Astrocyte (in vitro differentiated cells and primary cell): ENCODE measurements at regions not wholly inside any gene's neighbourhood (a gene's known extent, or its start where the extent isn't known, plus 50 kb on each side); places are given as distances from the start of the nearest gene placed in this dataset.

Source experiments
- DNase-seq: peaks from one replicate; pipeline ENCODE4 v3.0.0-alpha.2; 2010; ENCODE audit warnings: low read depth
- FAIRE-seq: peaks from 2 replicates; lab custom pipeline; 2011; peaks lifted over from hg19 to GRCh38; lab: Jason Lieb, UNC
- H2AFZ ChIP-seq: 2 replicates; pipeline ENCODE4 v1.6.0; 2012; ENCODE audit warnings: low read depth, low read length, inconsistent platforms
- H3K27ac ChIP-seq: 2 replicates; pipeline ENCODE4 v1.5.1; 2011; ENCODE audit warnings: low read depth, low read length, inconsistent platforms
- H3K27me3 ChIP-seq: 2 replicates; pipeline ENCODE4 v1.6.0; 2011; ENCODE audit warnings: low read length, inconsistent platforms; ENCODE audit not compliant: insufficient read depth
- H3K36me3 ChIP-seq: 2 replicates; pipeline ENCODE4 v1.5.1; 2011; ENCODE audit warnings: low read length, inconsistent platforms; ENCODE audit not compliant: insufficient read depth
- H3K4me1 ChIP-seq: 2 replicates; pipeline ENCODE4 v1.5.1; 2011; ENCODE audit warnings: low read length, inconsistent platforms; ENCODE audit not compliant: insufficient read depth
- H3K4me2 ChIP-seq: 2 replicates; pipeline ENCODE4 v1.6.0; 2012; ENCODE audit warnings: low read length, inconsistent platforms
- H3K4me3 ChIP-seq: 2 replicates; pipeline ENCODE4 v1.5.1; 2011; ENCODE audit warnings: low read depth, mild to moderate bottlenecking, low read length, inconsistent platforms; ENCODE audit not compliant: insufficient read depth
- H3K79me2 ChIP-seq: 2 replicates; pipeline ENCODE4 v1.6.0; 2012; ENCODE audit warnings: mild to moderate bottlenecking, low read length, inconsistent platforms; ENCODE audit not compliant: insufficient read depth
- H3K9ac ChIP-seq: 2 replicates; pipeline ENCODE4 v1.6.0; 2012; ENCODE audit warnings: mild to moderate bottlenecking, low read length, inconsistent platforms
- H3K9me3 ChIP-seq: 2 replicates; pipeline ENCODE4 v1.5.1; 2012; ENCODE audit warnings: low read depth, mild to moderate bottlenecking, low read length, inconsistent platforms; ENCODE audit not compliant: insufficient read depth
- H4K20me1 ChIP-seq: 2 replicates; pipeline ENCODE4 v1.6.0; 2012; ENCODE audit warnings: low read length, inconsistent platforms; ENCODE audit not compliant: insufficient read depth
- H3K27ac Mint-ChIP-seq: one replicate; pipeline ENCODE4 v1.8.0; 2021; ENCODE audit warnings: mild to moderate bottlenecking, mixed read lengths; ENCODE audit not compliant: unreplicated experiment
- H3K27me3 Mint-ChIP-seq: one replicate; pipeline ENCODE4 v1.8.0; 2021; ENCODE audit warnings: low read depth, mixed read lengths; ENCODE audit not compliant: unreplicated experiment
- H3K36me3 Mint-ChIP-seq: one replicate; pipeline ENCODE4 v1.8.0; 2021; ENCODE audit warnings: low read depth, mixed read lengths; ENCODE audit not compliant: unreplicated experiment
- H3K4me1 Mint-ChIP-seq: one replicate; pipeline ENCODE4 v1.8.0; 2021; ENCODE audit warnings: low read depth, mixed read lengths; ENCODE audit not compliant: unreplicated experiment
- H3K4me3 Mint-ChIP-seq: one replicate; pipeline ENCODE4 v1.8.0; 2021; ENCODE audit warnings: mild to moderate bottlenecking, moderate library complexity, mixed read lengths; ENCODE audit not compliant: unreplicated experiment
- H3K9me3 Mint-ChIP-seq: one replicate; pipeline ENCODE4 v1.8.0; 2021; ENCODE audit warnings: mild to moderate bottlenecking, mixed read lengths; ENCODE audit not compliant: unreplicated experiment
- EZH2 ChIP-seq: IDR thresholded peaks from 2 replicates; pipeline ENCODE4 v1.6.1; 2012; ENCODE audit warnings: mild to moderate bottlenecking, low read length, inconsistent platforms; ENCODE audit not compliant: insufficient read depth
- TF ChIP-seq, protein P1 (sequence below): IDR thresholded peaks from 2 replicates; pipeline ENCODE4 v1.5.1; 2011; ENCODE audit warnings: low read depth, mild to moderate bottlenecking, inconsistent platforms, low read length, moderate library complexity; ENCODE audit not compliant: insufficient read depth

DNA sequence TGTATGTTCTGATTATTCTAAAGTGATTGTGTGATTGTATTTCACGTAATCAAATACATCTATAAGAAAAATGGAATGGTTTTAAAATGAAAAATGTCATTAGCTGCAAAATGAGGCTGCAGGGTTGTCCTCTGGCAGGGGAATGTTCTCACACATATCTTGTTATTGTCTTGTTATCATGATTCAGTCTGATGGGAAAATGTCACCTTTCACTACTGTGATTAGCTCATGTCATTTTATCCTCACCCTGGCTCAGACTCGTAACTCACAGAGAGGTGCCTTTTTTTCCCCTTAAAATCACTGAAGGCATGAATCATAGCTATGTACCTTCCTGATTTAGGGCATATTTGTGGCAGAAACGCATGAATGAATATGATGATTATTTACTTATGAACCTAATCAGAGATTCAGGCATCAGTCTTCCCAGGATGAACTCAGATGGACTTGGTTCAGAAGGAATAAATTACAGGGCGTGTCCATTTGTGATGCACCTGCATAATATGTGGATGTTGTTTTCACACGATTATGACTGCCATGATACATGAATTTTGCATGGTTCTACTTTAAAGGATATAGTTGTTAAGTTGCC lies 1339.2 kb downstream of the AACS start:
- no peak overlapping the region for H2AFZ ChIP-seq
- TF ChIP-seq, protein P1, sequence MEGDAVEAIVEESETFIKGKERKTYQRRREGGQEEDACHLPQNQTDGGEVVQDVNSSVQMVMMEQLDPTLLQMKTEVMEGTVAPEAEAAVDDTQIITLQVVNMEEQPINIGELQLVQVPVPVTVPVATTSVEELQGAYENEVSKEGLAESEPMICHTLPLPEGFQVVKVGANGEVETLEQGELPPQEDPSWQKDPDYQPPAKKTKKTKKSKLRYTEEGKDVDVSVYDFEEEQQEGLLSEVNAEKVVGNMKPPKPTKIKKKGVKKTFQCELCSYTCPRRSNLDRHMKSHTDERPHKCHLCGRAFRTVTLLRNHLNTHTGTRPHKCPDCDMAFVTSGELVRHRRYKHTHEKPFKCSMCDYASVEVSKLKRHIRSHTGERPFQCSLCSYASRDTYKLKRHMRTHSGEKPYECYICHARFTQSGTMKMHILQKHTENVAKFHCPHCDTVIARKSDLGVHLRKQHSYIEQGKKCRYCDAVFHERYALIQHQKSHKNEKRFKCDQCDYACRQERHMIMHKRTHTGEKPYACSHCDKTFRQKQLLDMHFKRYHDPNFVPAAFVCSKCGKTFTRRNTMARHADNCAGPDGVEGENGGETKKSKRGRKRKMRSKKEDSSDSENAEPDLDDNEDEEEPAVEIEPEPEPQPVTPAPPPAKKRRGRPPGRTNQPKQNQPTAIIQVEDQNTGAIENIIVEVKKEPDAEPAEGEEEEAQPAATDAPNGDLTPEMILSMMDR: no peak
- TF ChIP-seq EZH2: no peak
- FAIRE-seq (no peak), DNase-seq (peak; percentile 62)
- H3K4me2 ChIP-seq: peak overlapping the region; percentile 25
- no peak overlapping the region for H3K27ac Mint-ChIP-seq
- peaks cover 18% of the 10 kb centered on the region for H3K4me1 ChIP-seq
- no peaks in the 10 kb centered on the region for H3K27me3 ChIP-seq
- peak overlapping the region; percentile 75 for H3K27ac ChIP-seq
- no peaks in the 10 kb centered on the region for H3K9me3 ChIP-seq
- H4K20me1 ChIP-seq: no peaks in the 10 kb centered on the region
- H3K27me3 Mint-ChIP-seq: no peaks in the 10 kb centered on the region
- H3K4me3 Mint-ChIP-seq: no peak overlapping the region
- no peaks in the 10 kb centered on the region for H3K36me3 Mint-ChIP-seq
- no peak overlapping the region for H3K9ac ChIP-seq
- no peaks in the 10 kb centered on the region for H3K36me3 ChIP-seq
- peaks cover 13% of the 10 kb centered on the region for H3K9me3 Mint-ChIP-seq
- H3K4me3 ChIP-seq: no peak overlapping the region
- H3K79me2 ChIP-seq: no peaks in the 10 kb centered on the region
- no peaks in the 10 kb centered on the region for H3K4me1 Mint-ChIP-seq

DNA sequence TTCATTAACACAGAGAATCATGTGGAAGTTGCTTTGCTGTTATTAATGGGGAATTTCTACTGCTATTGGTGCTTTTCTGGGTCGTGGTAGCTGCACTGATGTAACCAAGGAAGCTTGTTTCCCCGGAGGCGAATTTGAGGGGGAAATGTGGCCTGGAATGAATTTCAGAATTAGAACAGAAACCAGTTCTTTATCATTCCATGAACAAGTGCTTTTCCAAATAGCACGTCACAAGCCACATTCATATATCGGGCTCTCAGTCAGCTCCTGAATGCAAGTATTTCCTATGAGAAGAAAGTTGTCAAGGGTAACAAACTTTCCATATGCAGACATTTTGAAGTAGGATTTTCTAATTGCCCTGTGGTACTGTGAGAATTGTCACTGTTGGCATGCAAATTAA lies 1353.2 kb downstream of the AACS start:
- peaks cover 18% of the 10 kb centered on the region for H3K9me3 Mint-ChIP-seq
- FAIRE-seq: no peak
- Histone ChIP-seq H3K4me2 (no peak overlapping the region), H3K9me3 (no peaks in the 10 kb centered on the region), H3K9ac (no peak overlapping the region), H3K79me2 (no peaks in the 10 kb centered on the region), H4K20me1 (no peaks in the 10 kb centered on the region), H3K4me3 (no peak overlapping the region), H2AFZ (no peak overlapping the region), H3K4me1 (no peaks in the 10 kb centered on the region), H3K27me3 (no peaks in the 10 kb centered on the region), H3K36me3 (no peaks in the 10 kb centered on the region), H3K27ac (no peak overlapping the region)
- H3K27ac Mint-ChIP-seq: no peak overlapping the region
- no peaks in the 10 kb centered on the region for H3K36me3 Mint-ChIP-seq
- no peaks in the 10 kb centered on the region for H3K4me1 Mint-ChIP-seq
- no peak for DNase-seq
- no peak for TF ChIP-seq EZH2
- TF ChIP-seq, protein P1: no peak
- no peaks in the 10 kb centered on the region for H3K27me3 Mint-ChIP-seq
- H3K4me3 Mint-ChIP-seq: no peak overlapping the region

DNA sequence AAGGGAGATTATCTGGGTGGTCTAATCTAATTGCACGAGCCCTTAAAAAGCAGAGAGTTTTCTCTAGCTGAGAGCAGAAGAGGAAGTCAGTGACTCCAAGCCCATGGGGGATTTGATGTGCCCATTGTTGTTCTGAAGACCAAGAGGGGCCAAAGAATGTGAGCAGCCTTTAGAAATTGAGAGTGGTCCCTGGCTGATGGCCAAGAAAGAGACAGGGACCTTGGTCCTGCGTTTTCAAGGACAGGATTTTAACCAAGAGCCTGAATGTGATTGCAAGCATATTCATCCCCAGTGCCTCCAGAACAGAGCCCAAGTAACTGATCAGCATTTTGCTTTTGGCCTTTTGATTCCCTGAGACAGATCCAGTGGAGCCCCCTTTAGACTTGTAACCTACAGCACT lies 1353.9 kb downstream of the AACS start:
- H3K9me3 ChIP-seq: no peaks in the 10 kb centered on the region
- no peak for TF ChIP-seq EZH2
- TF ChIP-seq, protein P1: no peak
- H3K4me1 ChIP-seq: no peaks in the 10 kb centered on the region
- no peak overlapping the region for H3K4me3 ChIP-seq
- H3K36me3 Mint-ChIP-seq: no peaks in the 10 kb centered on the region
- peaks cover 18% of the 10 kb centered on the region for H3K9me3 Mint-ChIP-seq
- FAIRE-seq (no peak), DNase-seq (no peak)
- H3K27me3 Mint-ChIP-seq: no peaks in the 10 kb centered on the region
- no peak overlapping the region for H3K4me3 Mint-ChIP-seq
- H3K4me2 ChIP-seq: no peak overlapping the region
- no peaks in the 10 kb centered on the region for H3K79me2 ChIP-seq
- H3K27ac Mint-ChIP-seq: no peak overlapping the region
- H3K27ac ChIP-seq: no peak overlapping the region
- no peaks in the 10 kb centered on the region for H3K27me3 ChIP-seq
- no peaks in the 10 kb centered on the region for H3K4me1 Mint-ChIP-seq
- H4K20me1 ChIP-seq: no peaks in the 10 kb centered on the region
- H2AFZ ChIP-seq: no peak overlapping the region
- no peak overlapping the region for H3K9ac ChIP-seq
- H3K36me3 ChIP-seq: no peaks in the 10 kb centered on the region
